SK-N-SH treated with all-trans-retinoic acid at 6 μM for 48 hours (cell line): ENCODE measurements at regions not wholly inside any gene's neighbourhood (a gene's known extent, or its start where the extent isn't known, plus 50 kb on each side); places are given as distances from the start of the nearest gene placed in this dataset.

Experiments used
- ARNTL ChIP-seq: fragments of 450-650 bp; formaldehyde crosslinking; IDR thresholded peaks from 2 replicates; pipeline ENCODE4 v1.5.0; 2020; ENCODE audit warnings: low read depth, mild to moderate bottlenecking, moderate library complexity, borderline replicate concordance
- CREB5 ChIP-seq: fragments of 250-450 bp; sonication (Bioruptor Pico); IDR thresholded peaks from 2 replicates; pipeline ENCODE4 v1.5.1; 2020; ENCODE audit warnings: low read depth, mild to moderate bottlenecking, moderate library complexity
- CSDC2 ChIP-seq: fragments of 250-450 bp; sonication (Bioruptor Pico); IDR thresholded peaks from 2 replicates; pipeline ENCODE4 v1.5.0; 2020; ENCODE audit warnings: mild to moderate bottlenecking, moderate library complexity
- GLIS3 ChIP-seq: fragments of 250-450 bp; sonication (Bioruptor Pico); IDR thresholded peaks from 2 replicates; pipeline ENCODE4 v1.5.0; 2020; ENCODE audit warnings: mild to moderate bottlenecking, moderate library complexity
- PATZ1 ChIP-seq: fragments of 250-450 bp; sonication (Bioruptor Pico); IDR thresholded peaks from 2 replicates; pipeline ENCODE4 v1.8.0; 2020; ENCODE audit warnings: mild to moderate bottlenecking, moderate library complexity, borderline replicate concordance
- POU6F1 ChIP-seq: fragments of 250-450 bp; sonication (Bioruptor Pico); IDR thresholded peaks from 2 replicates; pipeline ENCODE4 v1.8.0; 2021; ENCODE audit warnings: low read depth, mild to moderate bottlenecking, moderate library complexity, borderline replicate concordance
- RARB ChIP-seq: fragments of 250-450 bp; sonication (Bioruptor Pico); IDR thresholded peaks from 2 replicates; pipeline ENCODE4 v1.8.0; 2021; ENCODE audit warnings: mild to moderate bottlenecking, moderate library complexity
- TCF4 ChIP-seq: fragments of 250-450 bp; sonication (Bioruptor Pico); IDR thresholded peaks from 2 replicates; pipeline ENCODE4 v1.8.0; 2021; ENCODE audit warnings: mild to moderate bottlenecking, moderate library complexity, borderline replicate concordance
- TOX ChIP-seq: fragments of 250-450 bp; sonication (Bioruptor Pico); IDR thresholded peaks from 2 replicates; pipeline ENCODE4 v1.8.0; 2021; ENCODE audit warnings: mild to moderate bottlenecking, moderate library complexity, borderline replicate concordance
- ZC3H10 ChIP-seq: fragments of 250-450 bp; sonication (Bioruptor Pico); IDR thresholded peaks from 2 replicates; pipeline ENCODE4 v1.5.1; 2021; ENCODE audit warnings: mild to moderate bottlenecking, moderate library complexity
- ZFP3 ChIP-seq: fragments of 250-450 bp; sonication (Bioruptor Pico); IDR thresholded peaks from 2 replicates; pipeline ENCODE4 v1.5.0; 2020; ENCODE audit warnings: mild to moderate bottlenecking, moderate library complexity
- ZFP30 ChIP-seq: fragments of 450-650 bp; formaldehyde crosslinking; IDR thresholded peaks from 2 replicates; pipeline ENCODE4 v1.5.0; 2022; ENCODE audit warnings: mild to moderate bottlenecking, moderate library complexity
- ZNF565 ChIP-seq: fragments of 450-650 bp; formaldehyde crosslinking; conservative IDR thresholded peaks from 2 replicates; pipeline ENCODE4 v1.5.0; 2020; ENCODE audit warnings: low read depth, mild to moderate bottlenecking, moderate library complexity
- ZNF70 ChIP-seq: fragments of 450-650 bp; formaldehyde crosslinking; IDR thresholded peaks from 2 replicates; pipeline ENCODE4 v1.5.0; 2020; ENCODE audit warnings: mild to moderate bottlenecking, moderate library complexity

GRCh38 chr1:47693115-47693514, 255.3 kb downstream of the FOXD2 start:
- TF ChIP-seq ARNTL = no peak
- TF ChIP-seq TOX = no peak
- TF ChIP-seq ZNF565 (CRISPR knock-in tag) = no peak
- no peak for TF ChIP-seq ZFP3 (CRISPR knock-in tag)
- TF ChIP-seq PATZ1 = no peak
- no peak for TF ChIP-seq ZC3H10
- no peak for TF ChIP-seq RARB
- TF ChIP-seq CSDC2 (CRISPR knock-in tag) = no peak
- TF ChIP-seq TCF4 = no peak
- no peak for TF ChIP-seq POU6F1 (CRISPR knock-in tag)
- TF ChIP-seq CREB5 = no peak
- TF ChIP-seq GLIS3 (CRISPR knock-in tag) = no peak
- no peak for TF ChIP-seq ZFP30 (CRISPR knock-in tag)
- TF ChIP-seq ZNF70 (CRISPR knock-in tag) = no peak
